ENCODE measurements at regions not wholly inside any gene's neighbourhood (a gene's known extent, or its start where the extent isn't known, plus 50 kb on each side); places are given as distances from the start of the nearest gene placed in this dataset.

DNA sequence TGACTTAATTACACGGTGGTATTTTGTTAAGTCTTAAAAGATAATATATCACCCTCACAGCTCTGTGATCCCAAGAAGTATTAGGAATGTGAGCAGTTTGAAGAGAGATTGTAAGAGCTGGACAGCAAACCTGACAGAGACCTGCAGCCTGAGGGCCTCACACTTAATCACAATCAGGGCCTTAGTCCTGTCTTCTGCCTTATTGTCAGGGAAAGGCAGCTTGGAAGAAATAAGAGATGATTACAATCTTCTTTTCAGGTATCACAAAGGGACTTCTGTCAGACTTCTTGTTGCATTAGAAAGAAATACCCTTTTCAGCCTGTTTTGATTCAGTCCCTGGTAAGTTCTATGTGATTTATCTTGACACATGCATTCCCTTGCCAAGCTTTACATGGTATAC lies 1433.8 kb upstream of the SLC39A10 start:
- no peaks in the 10 kb centered on the region for H3K9me3 ChIP-seq (ENCODE audit: low read depth)
- peak overlapping the region; percentile 36 for H3K27ac ChIP-seq
- no peak overlapping the region for H3K4me3 ChIP-seq
- H3K27me3 ChIP-seq, result no peaks in the 10 kb centered on the region
- no peak for TF ChIP-seq CTCF (IDR thresholded peaks at IDR 0.05; ENCODE audit: low read depth, low read length)
- no peaks in the 10 kb centered on the region for H3K36me3 ChIP-seq
- peak in 1 of 2 donors; percentile 21 for DNase-seq (ENCODE audit: low read depth in 1 of 2, low spot score in 1 of 2)
- H3K4me1 ChIP-seq (ENCODE audit: low read depth), result peaks cover 6% of the 10 kb centered on the region

- TF ChIP-seq CTCF (IDR thresholded peaks at IDR 0.05; ENCODE audit: low read depth, low read length), result no peak
- Histone ChIP-seq H3K27me3 (no peaks in the 10 kb centered on the region), H3K9me3 (ENCODE audit: low read depth) (no peaks in the 10 kb centered on the region), H3K36me3 (no peaks in the 10 kb centered on the region), H3K4me1 (ENCODE audit: low read depth) (no peaks in the 10 kb centered on the region), H3K4me3 (no peak overlapping the region), H3K27ac (no peak overlapping the region)
- DNase-seq (ENCODE audit: low read depth in 1 of 2, low spot score in 1 of 2), result no peak
Measured at GRCh38 chr2:194214192-194214591, 1442.8 kb upstream of the SLC39A10 start.

DNA sequence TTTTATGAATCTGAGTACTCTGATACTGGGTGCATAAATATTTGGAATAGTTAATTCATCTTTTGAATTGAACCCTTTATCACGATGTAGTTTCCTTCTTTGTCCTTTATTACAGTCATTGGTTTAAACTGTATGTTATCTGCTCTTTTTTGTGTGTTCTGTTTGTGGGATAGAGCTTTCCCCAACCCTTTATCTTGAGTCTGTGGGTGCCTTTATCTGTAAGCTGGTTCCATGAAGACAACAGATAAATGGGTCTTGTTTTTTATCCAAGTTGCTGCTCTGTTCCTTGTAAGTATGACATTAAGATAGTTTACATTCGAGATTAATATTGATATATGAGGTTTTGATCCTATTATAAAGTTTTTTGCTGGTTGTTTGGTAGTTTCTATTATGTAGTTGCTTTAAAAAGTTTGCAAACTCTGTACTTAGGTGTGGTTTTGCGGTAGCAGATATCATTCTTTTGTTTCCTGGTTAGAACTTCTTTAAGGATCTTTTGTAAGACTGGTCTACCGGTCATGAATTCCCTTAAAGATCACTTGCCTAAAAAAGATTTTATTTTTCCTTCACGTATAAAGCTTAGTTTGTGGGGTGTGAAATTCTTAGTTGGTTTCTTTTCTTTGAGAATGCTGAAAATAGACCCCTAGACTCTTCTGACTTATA lies 1451.3 kb upstream of the SLC39A10 start:
- no peaks in the 10 kb centered on the region for H3K4me1 ChIP-seq (ENCODE audit: low read depth)
- H3K9me3 ChIP-seq (ENCODE audit: low read depth), result no peaks in the 10 kb centered on the region
- no peak overlapping the region for H3K4me3 ChIP-seq
- H3K27me3 ChIP-seq, result no peaks in the 10 kb centered on the region
- H3K36me3 ChIP-seq, result no peaks in the 10 kb centered on the region
- no peak for DNase-seq (ENCODE audit: low read depth in 1 of 2, low spot score in 1 of 2)
- TF ChIP-seq CTCF (IDR thresholded peaks at IDR 0.05; ENCODE audit: low read depth, low read length), result no peak
- no peak overlapping the region for H3K27ac ChIP-seq

DNA sequence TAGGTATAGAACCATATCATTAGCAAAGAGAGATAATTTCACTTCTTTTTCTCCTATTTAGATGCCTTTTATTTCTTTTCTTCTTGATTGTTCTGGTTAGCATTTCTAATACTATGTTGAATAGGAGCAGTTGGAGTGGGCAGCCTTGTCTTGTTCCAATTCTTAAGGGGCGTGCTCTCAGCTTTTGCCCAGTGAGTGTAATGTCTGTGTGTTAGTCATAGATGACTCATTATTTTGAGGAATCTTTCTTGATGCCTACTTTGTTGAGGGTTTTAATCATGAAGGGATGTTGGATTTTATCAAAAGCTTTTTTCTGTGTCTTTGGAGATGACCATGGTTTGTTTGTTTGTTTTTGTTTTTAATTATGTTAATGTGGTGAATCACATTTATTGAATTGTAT lies 1453.1 kb upstream of the SLC39A10 start:
- Histone ChIP-seq H3K36me3 (no peaks in the 10 kb centered on the region), H3K4me1 (ENCODE audit: low read depth) (no peaks in the 10 kb centered on the region), H3K27me3 (no peaks in the 10 kb centered on the region), H3K9me3 (ENCODE audit: low read depth) (no peaks in the 10 kb centered on the region), H3K4me3 (no peak overlapping the region), H3K27ac (no peak overlapping the region)
- DNase-seq (ENCODE audit: low read depth in 1 of 2, low spot score in 1 of 2), result no peak
- TF ChIP-seq CTCF (IDR thresholded peaks at IDR 0.05; ENCODE audit: low read depth, low read length), result no peak

DNA sequence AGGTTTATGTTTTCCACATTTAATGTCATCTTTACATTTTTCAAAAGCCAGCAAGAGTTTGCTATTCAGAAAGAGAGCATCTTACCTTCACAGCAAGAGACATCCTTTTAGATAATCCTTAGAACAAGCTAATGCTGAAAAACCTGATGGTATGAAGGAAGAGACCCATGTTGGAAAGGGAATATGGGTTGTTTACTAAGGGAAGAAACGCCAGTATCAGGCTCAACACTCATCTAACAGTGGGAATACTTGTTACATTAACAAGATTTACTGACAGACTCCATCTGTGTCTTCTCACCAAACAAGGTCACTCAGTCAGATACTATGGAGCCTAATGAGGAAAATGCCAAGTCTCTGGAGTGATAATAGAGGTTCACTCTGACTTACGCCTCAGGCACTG lies 1474.1 kb upstream of the SLC39A10 start:
- Histone ChIP-seq H3K27me3 (no peaks in the 10 kb centered on the region), H3K4me1 (ENCODE audit: low read depth) (peaks cover 8% of the 10 kb centered on the region), H3K27ac (no peak overlapping the region), H3K36me3 (no peaks in the 10 kb centered on the region), H3K9me3 (ENCODE audit: low read depth) (no peaks in the 10 kb centered on the region), H3K4me3 (no peak overlapping the region)
- no peak for TF ChIP-seq CTCF (IDR thresholded peaks at IDR 0.05; ENCODE audit: low read depth, low read length)
- DNase-seq (ENCODE audit: low read depth in 1 of 2, low spot score in 1 of 2), result peak in 1 of 2 donors; percentile 9
